Activated CD8-positive, alpha-beta memory T cell treated with anti-CD3 and anti-CD28 coated beads, Interleukin-2, amount 50 U/mL, for 24 hours (primary cell): ENCODE measurements at regions not wholly inside any gene's neighbourhood (a gene's known extent, or its start where the extent isn't known, plus 50 kb on each side); places are given as distances from the start of the nearest gene placed in this dataset.

ENCODE experiments used
- DNase-seq: peaks from one replicate; pipeline ENCODE4 v3.0.0-alpha.2; 2020; ENCODE audit errors: extremely low read depth

- DNase-seq: no peak
Observed at GRCh38 chr1:221919341-221919740, 177.5 kb upstream of the DUSP10 start.

GRCh38 chr1:221916176-221916575 lies 174.3 kb upstream of the DUSP10 start:
- DNase-seq: no peak

- no peak for DNase-seq
Observed at GRCh38 chr1:221915764-221916163, 173.9 kb upstream of the DUSP10 start.

- DNase-seq: no peak
Observed at GRCh38 chr1:221913351-221913892, 171.5 kb upstream of the DUSP10 start.

GRCh38 chr1:221912230-221912629 lies 170.3 kb upstream of the DUSP10 start:
- DNase-seq: no peak

- no peak for DNase-seq
Observed at GRCh38 chr1:221911714-221912113, 169.8 kb upstream of the DUSP10 start.

GRCh38 chr1:221910222-221910621 lies 168.3 kb upstream of the DUSP10 start:
- no peak for DNase-seq

GRCh38 chr1:221908573-221908972 lies 166.7 kb upstream of the DUSP10 start:
- no peak for DNase-seq

GRCh38 chr1:221907166-221907932 lies 165.5 kb upstream of the DUSP10 start:
- no peak for DNase-seq

GRCh38 chr1:221905802-221906201 lies 163.9 kb upstream of the DUSP10 start:
- DNase-seq: no peak

GRCh38 chr1:221904319-221904718 lies 162.4 kb upstream of the DUSP10 start:
- DNase-seq: no peak

GRCh38 chr1:221903594-221903993 lies 161.7 kb upstream of the DUSP10 start:
- no peak for DNase-seq

- no peak for DNase-seq
Observed at GRCh38 chr1:221902961-221903360, 161.1 kb upstream of the DUSP10 start.

- no peak for DNase-seq
Observed at GRCh38 chr1:221900678-221901077, 158.8 kb upstream of the DUSP10 start.

GRCh38 chr1:221897321-221897721 lies 155.4 kb upstream of the DUSP10 start:
- DNase-seq: no peak

- no peak for DNase-seq
Observed at GRCh38 chr1:221892301-221892830, 150.5 kb upstream of the DUSP10 start.

- DNase-seq: no peak
Observed at GRCh38 chr1:221891708-221892107, 149.8 kb upstream of the DUSP10 start.

- no peak for DNase-seq
Observed at GRCh38 chr1:221888801-221889200, 146.9 kb upstream of the DUSP10 start.

GRCh38 chr1:221888218-221888617 lies 146.3 kb upstream of the DUSP10 start:
- no peak for DNase-seq

GRCh38 chr1:221887758-221888157 lies 145.9 kb upstream of the DUSP10 start:
- DNase-seq: no peak

- no peak for DNase-seq
Observed at GRCh38 chr1:221887415-221887746, 145.5 kb upstream of the DUSP10 start.

- DNase-seq: no peak
Observed at GRCh38 chr1:221886743-221887414, 145.0 kb upstream of the DUSP10 start.

- no peak for DNase-seq
Observed at GRCh38 chr1:221886311-221886710, 144.4 kb upstream of the DUSP10 start.
